ENCODE measurements at regions not wholly inside any gene's neighbourhood (a gene's known extent, or its start where the extent isn't known, plus 50 kb on each side); places are given as distances from the start of the nearest gene placed in this dataset.

GRCh38 chr2:22499082-22499839, 885.7 kb upstream of the KLHL29 start:
- TF ChIP-seq, protein P1, sequence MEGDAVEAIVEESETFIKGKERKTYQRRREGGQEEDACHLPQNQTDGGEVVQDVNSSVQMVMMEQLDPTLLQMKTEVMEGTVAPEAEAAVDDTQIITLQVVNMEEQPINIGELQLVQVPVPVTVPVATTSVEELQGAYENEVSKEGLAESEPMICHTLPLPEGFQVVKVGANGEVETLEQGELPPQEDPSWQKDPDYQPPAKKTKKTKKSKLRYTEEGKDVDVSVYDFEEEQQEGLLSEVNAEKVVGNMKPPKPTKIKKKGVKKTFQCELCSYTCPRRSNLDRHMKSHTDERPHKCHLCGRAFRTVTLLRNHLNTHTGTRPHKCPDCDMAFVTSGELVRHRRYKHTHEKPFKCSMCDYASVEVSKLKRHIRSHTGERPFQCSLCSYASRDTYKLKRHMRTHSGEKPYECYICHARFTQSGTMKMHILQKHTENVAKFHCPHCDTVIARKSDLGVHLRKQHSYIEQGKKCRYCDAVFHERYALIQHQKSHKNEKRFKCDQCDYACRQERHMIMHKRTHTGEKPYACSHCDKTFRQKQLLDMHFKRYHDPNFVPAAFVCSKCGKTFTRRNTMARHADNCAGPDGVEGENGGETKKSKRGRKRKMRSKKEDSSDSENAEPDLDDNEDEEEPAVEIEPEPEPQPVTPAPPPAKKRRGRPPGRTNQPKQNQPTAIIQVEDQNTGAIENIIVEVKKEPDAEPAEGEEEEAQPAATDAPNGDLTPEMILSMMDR (IDR thresholded peaks at IDR 0.05), result no peak
- TF ChIP-seq POLR2A (IDR thresholded peaks at IDR 0.05), result no peak

All from vagina (tissue), 2 donors.